Progenitor cell of endocrine pancreas (in vitro differentiated cells): ENCODE measurements at regions not wholly inside any gene's neighbourhood (a gene's known extent, or its start where the extent isn't known, plus 50 kb on each side); places are given as distances from the start of the nearest gene placed in this dataset.

Source experiments
- DNase-seq: peaks from one replicate; pipeline ENCODE4 v3.0.0; 2021; ENCODE audit warnings: low spot score; ENCODE audit not compliant: unreplicated experiment
- H3K27ac Mint-ChIP-seq: 2 replicates; pipeline ENCODE4 v1.8.0; 2021; ENCODE audit warnings: mild to moderate bottlenecking, moderate library complexity, mixed read lengths
- H3K27me3 Mint-ChIP-seq: 2 replicates; pipeline ENCODE4 v1.8.0; 2021; ENCODE audit warnings: mixed read lengths
- H3K36me3 Mint-ChIP-seq: 2 replicates; pipeline ENCODE4 v1.8.0; 2022; ENCODE audit warnings: mixed read lengths; ENCODE audit not compliant: insufficient read depth
- H3K4me1 Mint-ChIP-seq: 2 replicates; pipeline ENCODE4 v1.8.0; 2021; ENCODE audit warnings: low read depth, mixed read lengths
- H3K4me3 Mint-ChIP-seq: 2 replicates; pipeline ENCODE4 v1.8.0; 2021; ENCODE audit warnings: low read depth, mild to moderate bottlenecking, moderate library complexity, mixed read lengths
- H3K9me3 Mint-ChIP-seq: 2 replicates; pipeline ENCODE4 v1.8.0; 2021; ENCODE audit warnings: low read depth, mixed read lengths
- TF ChIP-seq, protein P1 (sequence below): fragments of 200-600 bp; sonication (generic); IDR thresholded peaks from one replicate; pipeline ENCODE4 v1.5.0; 2021; ENCODE audit warnings: antibody characterized with exemption, mild to moderate bottlenecking; ENCODE audit not compliant: unreplicated experiment

DNA sequence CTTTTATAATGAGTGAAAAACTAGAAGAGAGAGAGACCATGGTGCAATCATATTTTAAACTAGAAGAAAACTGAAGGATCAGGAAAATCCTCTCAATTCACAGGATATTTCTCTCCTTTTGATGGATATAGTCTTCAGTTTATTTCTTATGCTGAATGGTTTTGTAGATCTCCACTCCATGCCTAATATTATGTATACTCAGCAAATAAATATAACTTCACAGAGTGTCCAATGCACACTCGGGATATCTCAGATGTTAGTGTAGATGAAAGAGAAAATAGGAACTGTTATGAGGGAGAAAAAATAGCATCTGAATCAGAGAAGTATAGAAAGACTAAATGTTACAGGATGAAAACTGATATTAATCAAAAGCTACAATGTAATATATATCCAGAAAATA is 1324.5 kb upstream of the PIK3C3 start:
- DNase-seq, result no peak
- Mint-ChIP-seq H3K4me1 (no peaks in the 10 kb centered on the region), H3K27me3 (no peaks in the 10 kb centered on the region), H3K4me3 (no peak overlapping the region), H3K36me3 (no peaks in the 10 kb centered on the region), H3K9me3 (peaks cover 4% of the 10 kb centered on the region), H3K27ac (no peak overlapping the region)
- TF ChIP-seq, protein P1, sequence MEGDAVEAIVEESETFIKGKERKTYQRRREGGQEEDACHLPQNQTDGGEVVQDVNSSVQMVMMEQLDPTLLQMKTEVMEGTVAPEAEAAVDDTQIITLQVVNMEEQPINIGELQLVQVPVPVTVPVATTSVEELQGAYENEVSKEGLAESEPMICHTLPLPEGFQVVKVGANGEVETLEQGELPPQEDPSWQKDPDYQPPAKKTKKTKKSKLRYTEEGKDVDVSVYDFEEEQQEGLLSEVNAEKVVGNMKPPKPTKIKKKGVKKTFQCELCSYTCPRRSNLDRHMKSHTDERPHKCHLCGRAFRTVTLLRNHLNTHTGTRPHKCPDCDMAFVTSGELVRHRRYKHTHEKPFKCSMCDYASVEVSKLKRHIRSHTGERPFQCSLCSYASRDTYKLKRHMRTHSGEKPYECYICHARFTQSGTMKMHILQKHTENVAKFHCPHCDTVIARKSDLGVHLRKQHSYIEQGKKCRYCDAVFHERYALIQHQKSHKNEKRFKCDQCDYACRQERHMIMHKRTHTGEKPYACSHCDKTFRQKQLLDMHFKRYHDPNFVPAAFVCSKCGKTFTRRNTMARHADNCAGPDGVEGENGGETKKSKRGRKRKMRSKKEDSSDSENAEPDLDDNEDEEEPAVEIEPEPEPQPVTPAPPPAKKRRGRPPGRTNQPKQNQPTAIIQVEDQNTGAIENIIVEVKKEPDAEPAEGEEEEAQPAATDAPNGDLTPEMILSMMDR, result no peak

DNA sequence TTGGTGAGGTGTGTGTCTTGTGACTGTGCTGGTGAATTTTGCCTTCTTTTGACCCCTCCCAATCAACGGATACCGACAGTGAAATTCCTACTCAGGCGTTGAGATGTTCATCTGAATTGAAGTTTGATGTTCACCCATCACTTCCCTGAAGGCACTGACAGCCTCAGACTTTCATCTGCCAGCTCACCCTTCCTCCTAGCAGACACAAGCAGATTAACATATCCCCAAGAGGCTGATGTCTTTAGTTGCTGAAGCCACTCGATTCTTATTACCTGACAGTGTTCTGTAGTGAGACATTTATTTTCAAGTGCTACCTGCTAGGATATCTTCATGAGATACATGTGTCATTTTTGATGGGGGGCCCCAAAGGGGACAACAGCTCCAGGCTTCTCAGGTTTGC is 1330.1 kb upstream of the PIK3C3 start:
- Mint-ChIP-seq H3K9me3 (no peaks in the 10 kb centered on the region), H3K36me3 (no peaks in the 10 kb centered on the region), H3K27me3 (peaks cover 3% of the 10 kb centered on the region), H3K4me3 (no peak overlapping the region), H3K4me1 (peaks cover 9% of the 10 kb centered on the region), H3K27ac (no peak overlapping the region)
- no peak for DNase-seq
- TF ChIP-seq, protein P1, result no peak

DNA sequence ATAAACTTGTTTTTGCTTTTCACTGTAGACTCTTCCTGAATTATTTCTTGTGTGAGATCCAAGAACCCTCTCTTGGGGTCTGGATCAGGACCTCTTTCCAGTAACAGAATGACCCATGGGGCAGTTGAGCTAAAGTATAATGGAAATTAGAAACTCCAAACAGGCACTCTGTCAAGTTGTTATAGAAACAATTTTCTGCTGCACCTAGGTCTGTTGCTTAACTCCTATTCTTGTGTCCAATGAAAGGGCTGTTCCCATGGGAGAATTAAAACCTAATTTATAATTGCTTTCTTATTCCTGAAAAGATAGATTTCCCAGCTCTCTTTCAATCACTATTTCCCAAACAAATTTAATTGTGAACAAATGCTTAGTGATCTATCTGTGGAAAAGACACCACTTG is 1341.3 kb upstream of the PIK3C3 start:
- Mint-ChIP-seq H3K4me3 (no peak overlapping the region), H3K36me3 (no peaks in the 10 kb centered on the region), H3K4me1 (no peaks in the 10 kb centered on the region), H3K27ac (no peak overlapping the region), H3K27me3 (no peaks in the 10 kb centered on the region), H3K9me3 (no peaks in the 10 kb centered on the region)
- no peak for DNase-seq
- TF ChIP-seq, protein P1, result no peak

DNA sequence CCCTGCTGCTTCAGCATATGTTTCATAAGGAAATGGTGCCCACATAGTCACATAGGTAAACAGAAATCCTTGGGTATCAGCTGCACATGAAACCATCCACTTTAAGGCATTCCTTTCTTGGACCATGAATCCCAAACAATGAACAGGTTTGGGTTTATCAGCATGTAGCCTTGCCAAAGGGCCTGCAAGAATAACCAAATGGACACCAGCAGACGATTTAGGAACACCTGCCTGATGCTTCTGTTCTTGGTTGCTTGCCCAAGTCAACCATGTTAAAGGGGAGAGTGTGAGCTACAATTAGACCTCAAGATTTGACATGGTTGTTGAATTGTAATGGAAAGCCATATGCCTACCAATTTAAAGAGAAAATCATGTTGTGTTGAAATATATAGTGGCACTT is 1342.7 kb upstream of the PIK3C3 start:
- Mint-ChIP-seq H3K27ac (no peak overlapping the region), H3K4me3 (no peak overlapping the region), H3K36me3 (no peaks in the 10 kb centered on the region), H3K27me3 (no peaks in the 10 kb centered on the region), H3K4me1 (peaks cover 11% of the 10 kb centered on the region), H3K9me3 (no peaks in the 10 kb centered on the region)
- DNase-seq, result no peak
- TF ChIP-seq, protein P1, result no peak

DNA sequence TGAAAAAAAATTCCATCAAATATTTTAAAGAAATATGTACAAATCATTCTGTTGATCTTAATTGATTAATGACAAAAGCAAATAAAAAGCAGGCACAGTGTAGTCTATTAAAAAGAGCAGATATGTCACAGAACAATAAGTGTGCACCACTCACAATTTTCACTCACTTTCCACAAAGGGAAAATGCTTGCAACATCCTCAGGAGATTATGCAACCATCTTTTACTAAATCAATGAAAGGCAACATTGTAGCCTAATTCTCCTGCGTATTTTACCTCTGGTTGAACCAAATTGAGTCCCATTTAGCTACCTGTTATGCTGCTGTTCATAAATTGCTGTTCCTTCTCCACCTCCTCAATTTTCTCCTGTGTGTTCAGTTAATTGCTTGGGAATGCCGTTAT is 1346.8 kb upstream of the PIK3C3 start:
- Mint-ChIP-seq H3K4me1 (peaks cover 13% of the 10 kb centered on the region), H3K27me3 (no peaks in the 10 kb centered on the region), H3K27ac (no peak overlapping the region), H3K4me3 (no peak overlapping the region), H3K36me3 (no peaks in the 10 kb centered on the region), H3K9me3 (no peaks in the 10 kb centered on the region)
- DNase-seq, result no peak
- TF ChIP-seq, protein P1, result no peak
